HCT116 (cell line): ENCODE measurements at regions not wholly inside any gene's neighbourhood (a gene's known extent, or its start where the extent isn't known, plus 50 kb on each side); places are given as distances from the start of the nearest gene placed in this dataset.

Source experiments
- ATAC-seq: fragments of 200-7000 bp; cut with Tn5 transposase; 2 replicates; pipeline ENCODE4 v1.9.1; 2020; ENCODE audit warnings: mild to moderate bottlenecking, moderate library complexity
- BruUV-seq: library from RNA; stranded (reverse); fragments of 400-500 nt; replicated peaks from 2 replicates; lab custom pipeline; 2021; lab: Mats Ljungman, UMichigan
- CTCF ChIA-PET: fragments of 300-600 bp; sonication (Branson Sonifier 250); formaldehyde crosslinking; loops from one replicate; lab custom pipeline; 2021; ENCODE audit warnings: antibody characterized with exemption; lab: Charles Lee
- POLR2A ChIA-PET: fragments of 300-600, 350-600 bp; sonication (Branson Sonifier 250); formaldehyde crosslinking; loops from one replicate; lab custom pipeline; 2021; ENCODE audit warnings: antibody characterized with exemption; lab: Charles Lee
- RAD21 ChIA-PET, 2 experiments: fragments of 300-600 bp; sonication (Branson Sonifier 250); formaldehyde crosslinking; loops; one replicate each; lab custom pipeline; 2023; ENCODE audit warnings: low total read pairs in 2 of 2; ENCODE audit not compliant: uncharacterized antibody in 2 of 2, unreplicated experiment in 2 of 2, low non-redundant PET in 1 of 2; lab: Charles Lee
- DNase-seq: peaks from one replicate; pipeline ENCODE4 v3.0.0-alpha.2; 2010; ENCODE audit warnings: low read depth, low spot score
- H2AFZ ChIP-seq: fragments of 200-600 bp; shearing (Covaris generic), sonication (generic); 2 replicates; pipeline ENCODE4 v1.6.1; 2017; ENCODE audit warnings: low read depth, mixed run types, mixed read lengths, antibody characterized with exemption, low read length; ENCODE audit not compliant: poor library complexity, severe bottlenecking
- H3K27ac ChIP-seq: 2 replicates; pipeline ENCODE4 v1.5.1; 2012; ENCODE audit warnings: low read depth, low read length
- H3K27me3 ChIP-seq: fragments of 200-600 bp; sonication (generic); 2 replicates; pipeline ENCODE4 v1.6.1; 2016; ENCODE audit warnings: mixed run types, low read length, mixed read lengths; ENCODE audit not compliant: insufficient read depth
- H3K36me3 ChIP-seq, 2 experiments: fragments of 200-500 bp in 1 of 2; fragments of 200-600 bp in 1 of 2; sonication (Bioruptor generic) in 1 of 2; sonication (generic) in 1 of 2; 2 replicates each; pipeline versions ENCODE4 v1.5.1 to v1.6.1; 2014 to 2016; ENCODE audit warnings: low read length in 2 of 2, inconsistent platforms in 1 of 2, mixed read lengths in 1 of 2, mixed run types in 1 of 2; ENCODE audit not compliant: insufficient read depth in 2 of 2, control insufficient read depth in 1 of 2
- H3K4me1 ChIP-seq, 2 experiments: fragments of 200-600 bp in 1 of 2; sonication (generic) in 1 of 2; 2 replicates each; pipeline versions ENCODE4 v1.5.1 to v1.6.1; 2012 to 2017; ENCODE audit warnings: low read length in 2 of 2, inconsistent platforms in 1 of 2, mild to moderate bottlenecking in 1 of 2, mixed read lengths in 1 of 2, mixed run types in 1 of 2, moderate library complexity in 1 of 2; ENCODE audit not compliant: insufficient read depth in 2 of 2, control insufficient read depth in 1 of 2
- H3K4me2 ChIP-seq: fragments of 200-600 bp; sonication (generic); 2 replicates; pipeline ENCODE4 v1.6.1; 2017; ENCODE audit warnings: mixed run types, low read length, mixed read lengths
- H3K4me3 ChIP-seq, 2 experiments: fragments of 200-600 bp in 1 of 2; sonication (generic) in 1 of 2; replicated peaks in 1 of 2; 2 replicates each; pipeline ENCODE4 v1.5.1; 2011 to 2016; ENCODE audit warnings: low read length in 2 of 2, control low read depth in 1 of 2, low read depth in 1 of 2, mild to moderate bottlenecking in 1 of 2, mixed read lengths in 1 of 2, mixed run types in 1 of 2
- H3K79me2 ChIP-seq: fragments of 200-600 bp; sonication (generic); 2 replicates; pipeline ENCODE4 v1.6.1; 2017; ENCODE audit warnings: mild to moderate bottlenecking, mixed run types, low read length, moderate library complexity, mixed read lengths; ENCODE audit not compliant: insufficient read depth
- H3K9ac ChIP-seq: fragments of 200-600 bp; sonication (generic); 2 replicates; pipeline ENCODE4 v1.6.1; 2016; ENCODE audit warnings: low read length, mixed read lengths
- H3K9me2 ChIP-seq: fragments of 200-600 bp; sonication (generic), shearing (Covaris generic); 2 replicates; pipeline ENCODE4 v1.6.1; 2017; ENCODE audit warnings: mixed run types, mild to moderate bottlenecking, moderate library complexity; ENCODE audit not compliant: insufficient read depth
- H3K9me3 ChIP-seq, 2 experiments: fragments of 200-500 bp in 1 of 2; fragments of 200-600 bp in 1 of 2; sonication (Bioruptor generic) in 1 of 2; sonication (generic) in 1 of 2; 2 replicates each; pipeline ENCODE4 v1.6.1; 2014 to 2017; ENCODE audit warnings: low read length in 2 of 2, mixed read lengths in 2 of 2, inconsistent platforms in 1 of 2, low read depth in 1 of 2, mild to moderate bottlenecking in 1 of 2, mixed run types in 1 of 2, moderate library complexity in 1 of 2; ENCODE audit not compliant: control insufficient read depth in 1 of 2, insufficient read depth in 1 of 2
- H4K20me1 ChIP-seq: fragments of 200-600 bp; sonication (generic), shearing (Covaris generic); 2 replicates; pipeline ENCODE4 v1.6.1; 2017; ENCODE audit warnings: mixed run types, mild to moderate bottlenecking, moderate library complexity; ENCODE audit not compliant: insufficient read depth
- ATF3 ChIP-seq: IDR thresholded peaks from 2 replicates; pipeline ENCODE4 v1.6.1; 2012
- CBX3 ChIP-seq: IDR thresholded peaks from 2 replicates; pipeline ENCODE4 v1.6.1; 2012; ENCODE audit warnings: low read depth
- CEBPB ChIP-seq: IDR thresholded peaks from 2 replicates; pipeline ENCODE4 v1.6.1; 2012; ENCODE audit warnings: low read depth
- CTCF ChIP-seq, 3 experiments: fragments of 200-600 bp in 1 of 3; sonication (generic) in 1 of 3; IDR thresholded peaks in 2 of 3; conservative IDR thresholded peaks in 1 of 3; 2 replicates each; pipeline ENCODE4 v1.5.1; 2012 to 2017; ENCODE audit warnings: low read depth in 2 of 3, low read length in 2 of 3, antibody characterized with exemption in 1 of 3, borderline replicate concordance in 1 of 3, control low read depth in 1 of 3, mild to moderate bottlenecking in 1 of 3, mixed read lengths in 1 of 3, mixed run types in 1 of 3, moderate library complexity in 1 of 3; ENCODE audit not compliant: insufficient read depth in 1 of 3
- EGR1 ChIP-seq: IDR thresholded peaks from 2 replicates; pipeline ENCODE4 v1.6.1; 2012; ENCODE audit warnings: low read depth
- ELF1 ChIP-seq: IDR thresholded peaks from 2 replicates; pipeline ENCODE4 v1.6.1; 2012; ENCODE audit warnings: low read depth, borderline replicate concordance
- EZH2 ChIP-seq: fragments of 200-600 bp; sonication (generic); IDR thresholded peaks from 2 replicates; pipeline ENCODE4 v1.6.1; 2017; ENCODE audit warnings: antibody characterized with exemption, mixed run types
- EZH2phosphoT487 ChIP-seq: fragments of 200-600 bp; IDR thresholded peaks from 2 replicates; pipeline ENCODE4 v1.6.1; 2018; ENCODE audit warnings: antibody characterized with exemption, borderline replicate concordance
- FOSL1 ChIP-seq: IDR thresholded peaks from 2 replicates; pipeline ENCODE4 v1.6.1; 2012; ENCODE audit warnings: low read depth
- MAX ChIP-seq: IDR thresholded peaks from 2 replicates; pipeline ENCODE4 v1.6.1; 2012
- POLR2A ChIP-seq: IDR thresholded peaks from 2 replicates; pipeline ENCODE4 v1.7.0; 2011; ENCODE audit warnings: borderline replicate concordance; ENCODE audit not compliant: insufficient read depth, insufficient read length; ENCODE audit errors: extremely low read depth
- POLR2AphosphoS5 ChIP-seq: IDR thresholded peaks from 2 replicates; pipeline ENCODE4 v1.6.1; 2011; ENCODE audit warnings: mild to moderate bottlenecking, low read depth, low read length, moderate library complexity
- RAD21 ChIP-seq: IDR thresholded peaks from 2 replicates; pipeline ENCODE4 v1.6.1; 2012; ENCODE audit warnings: low read depth, mild to moderate bottlenecking
- SP1 ChIP-seq: IDR thresholded peaks from 2 replicates; pipeline ENCODE4 v1.6.1; 2012; ENCODE audit warnings: low read depth
- SRF ChIP-seq: IDR thresholded peaks from 2 replicates; pipeline ENCODE4 v1.6.1; 2012; ENCODE audit warnings: low read depth
- ZBTB33 ChIP-seq: IDR thresholded peaks from 2 replicates; pipeline ENCODE4 v1.6.1; 2011; ENCODE audit warnings: mild to moderate bottlenecking, low read length, moderate library complexity; ENCODE audit not compliant: insufficient replicate concordance; ENCODE audit errors: extremely low read depth
- ZFX ChIP-seq: fragments of 450-650 bp; IDR thresholded peaks from 2 replicates; pipeline ENCODE4 v1.6.1; 2017
- ZNF274 ChIP-seq: fragments of 200-500 bp; sonication (Bioruptor generic); IDR thresholded peaks from 2 replicates; pipeline ENCODE4 v1.6.1; 2014; ENCODE audit warnings: mild to moderate bottlenecking, low read depth, low read length, inconsistent platforms
- intact Hi-C: fragments of 100-400 bp; cut with micrococcal nuclease; formaldehyde crosslinking; loops from 2 replicates; pipeline ENCODE4 v1.10.0; 2022

- no peak for TF ChIP-seq ZBTB33
- TF ChIP-seq ZNF274 = no peak
- no peak for TF ChIP-seq POLR2A
- TF ChIP-seq RAD21 = no peak
- TF ChIP-seq POLR2AphosphoS5 = no peak
- TF ChIP-seq SP1 = no peak
- TF ChIP-seq EZH2phosphoT487 = no peak
- no peak for TF ChIP-seq ELF1
- TF ChIP-seq ATF3 = no peak
- TF ChIP-seq ZFX = no peak
- TF ChIP-seq CTCF (IDR thresholded peaks at IDR 0.05 in 2 of 3, conservative IDR thresholded peaks at IDR 0.05 in 1 of 3; ENCODE audit: borderline replicate concordance in 1 of 3, insufficient read depth in 1 of 3, low read depth in 2 of 3, low read length in 2 of 3) = no peak
- no peak for TF ChIP-seq CEBPB
- TF ChIP-seq SRF = no peak
- no peak for TF ChIP-seq CBX3
- no peak for TF ChIP-seq FOSL1
- no peak for TF ChIP-seq EGR1
- TF ChIP-seq MAX = no peak
- TF ChIP-seq EZH2 = no peak
- TF ChIP-seq, all 23 proteins: peak for 0
- Histone ChIP-seq H3K79me2 (no peaks in the 10 kb centered on the region), H3K9ac (no peak overlapping the region), H3K27me3 (no peaks in the 10 kb centered on the region), H3K9me3 (peaks cover 0 to 31% of the 10 kb centered on the region in 2 experiments; a peak in 3 of 4 replicates), H3K36me3 (no peaks in the 10 kb centered on the region), H3K27ac (no peak overlapping the region), H3K4me1 (no peaks in the 10 kb centered on the region), H3K9me2 (no peaks in the 10 kb centered on the region), H4K20me1 (no peaks in the 10 kb centered on the region), H2AFZ (no peak overlapping the region), H3K4me3 (no peak overlapping the region), H3K4me2 (no peak overlapping the region)
- no peak for ATAC-seq
- CTCF ChIA-PET = no interaction called here
- no peak for DNase-seq
- intact Hi-C loops = no loop called here
- BruUV-seq = no TSS peak
- POLR2A ChIA-PET = no interaction called here
- RAD21 ChIA-PET = no interaction called here
These were observed 907.8 kb downstream of the ROBO2 start for GRCh38 chr3:77947671-77948070.
